HG03095 (cell line): ENCODE measurements at regions not wholly inside any gene's neighbourhood (a gene's known extent, or its start where the extent isn't known, plus 50 kb on each side); places are given as distances from the start of the nearest gene placed in this dataset.

ENCODE experiments used
- ATAC-seq: cut with Tn5 transposase; IDR thresholded peaks from one replicate; pipeline ENCODE4 v1.9.1; 2021; ENCODE audit warnings: moderate library complexity; ENCODE audit not compliant: unreplicated experiment

DNA sequence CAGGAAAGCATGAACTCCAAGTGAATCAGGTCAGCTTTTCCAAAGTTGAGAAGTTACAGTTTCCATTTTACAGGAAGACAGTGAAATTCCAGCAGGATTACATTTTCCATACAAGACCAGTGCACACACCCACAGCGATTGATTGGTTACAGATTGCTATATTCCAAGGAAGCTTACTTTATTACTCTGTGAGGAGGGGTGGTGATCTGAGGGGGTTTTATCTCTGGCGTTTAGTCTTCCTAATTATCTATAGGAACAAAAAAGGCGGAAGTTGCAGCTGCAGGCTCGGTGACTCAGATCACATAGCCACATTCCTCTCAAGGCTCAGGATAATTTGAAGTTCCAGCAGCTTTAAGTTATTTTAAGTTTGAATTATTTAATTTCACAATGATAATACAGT is 450.4 kb upstream of the NMUR2 start:
- ATAC-seq: no peak

DNA sequence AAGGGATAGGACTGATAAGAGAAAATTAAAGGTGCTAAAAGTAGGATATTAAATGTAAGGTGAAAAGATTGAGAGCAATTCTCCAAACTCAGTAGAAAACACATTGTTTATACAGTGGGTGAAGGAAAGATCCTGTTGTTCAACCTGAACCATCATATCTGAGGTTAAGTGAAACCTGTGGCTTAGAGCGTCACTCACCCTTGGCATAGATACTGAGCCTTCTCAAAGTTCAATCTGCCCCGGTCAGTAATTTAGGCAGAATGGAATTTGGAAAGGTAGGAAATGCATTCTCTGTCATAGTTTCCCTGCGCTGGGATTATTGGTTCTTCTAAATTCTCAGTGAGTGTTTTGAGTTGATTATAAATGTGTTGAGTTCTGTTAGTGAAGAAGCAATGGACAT is 456.2 kb upstream of the NMUR2 start:
- ATAC-seq: no peak

DNA sequence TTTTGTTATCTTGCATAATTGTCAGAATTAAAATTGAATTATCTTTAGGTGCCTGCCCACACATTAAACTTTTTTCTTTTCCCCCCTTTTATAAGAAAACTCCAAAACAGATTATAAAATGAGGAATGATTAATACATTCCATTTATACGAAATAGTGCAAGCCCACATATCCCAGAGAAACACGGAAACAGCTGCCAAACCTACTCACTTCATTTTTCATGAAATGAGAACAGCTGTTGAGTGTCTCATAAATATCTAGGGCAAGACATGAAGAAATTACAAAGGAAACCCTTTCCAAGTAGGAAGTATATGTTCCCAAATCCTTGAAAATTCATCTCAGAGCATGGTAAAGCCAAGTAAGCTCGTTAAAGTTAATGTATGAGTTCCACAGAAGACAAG is 459.4 kb upstream of the NMUR2 start:
- no peak for ATAC-seq

DNA sequence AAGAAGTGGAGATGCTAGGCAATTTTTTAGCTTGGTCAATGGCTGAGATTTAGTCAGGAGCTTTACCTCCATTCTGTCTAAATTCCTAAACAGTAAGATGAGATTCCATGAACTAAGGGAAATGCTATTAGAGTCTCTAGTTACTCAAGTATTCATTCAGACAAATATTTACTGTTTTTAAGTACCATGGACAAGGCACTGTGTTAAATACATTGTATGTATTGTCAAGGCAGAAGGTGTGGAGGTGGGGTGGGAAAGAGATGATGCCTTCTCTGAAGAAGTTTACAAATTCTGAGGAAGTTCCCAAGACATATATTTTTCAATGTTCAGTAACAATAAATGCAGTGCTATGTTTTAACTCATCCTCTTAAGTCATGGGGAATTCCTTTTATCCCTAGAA is 459.9 kb upstream of the NMUR2 start:
- ATAC-seq: no peak

DNA sequence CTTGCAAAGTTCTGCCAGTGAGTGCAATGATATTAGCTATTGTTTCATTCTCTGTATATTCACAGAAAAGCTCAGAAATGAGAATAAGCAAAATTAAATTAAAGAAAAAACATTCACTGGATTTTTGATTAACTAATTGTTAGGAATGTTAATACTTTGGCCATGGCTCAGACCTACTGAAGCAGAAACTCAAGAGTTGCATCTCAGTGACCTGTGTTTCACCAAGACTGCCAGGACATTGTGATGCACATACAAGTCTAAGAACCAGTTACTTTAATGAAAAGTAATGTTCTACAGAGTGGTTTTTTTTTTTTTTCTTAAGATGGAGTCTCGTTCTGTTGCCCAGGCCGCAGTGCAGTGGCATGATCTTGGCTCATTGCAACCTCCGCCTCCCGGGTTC is 464.9 kb upstream of the NMUR2 start:
- no peak for ATAC-seq

DNA sequence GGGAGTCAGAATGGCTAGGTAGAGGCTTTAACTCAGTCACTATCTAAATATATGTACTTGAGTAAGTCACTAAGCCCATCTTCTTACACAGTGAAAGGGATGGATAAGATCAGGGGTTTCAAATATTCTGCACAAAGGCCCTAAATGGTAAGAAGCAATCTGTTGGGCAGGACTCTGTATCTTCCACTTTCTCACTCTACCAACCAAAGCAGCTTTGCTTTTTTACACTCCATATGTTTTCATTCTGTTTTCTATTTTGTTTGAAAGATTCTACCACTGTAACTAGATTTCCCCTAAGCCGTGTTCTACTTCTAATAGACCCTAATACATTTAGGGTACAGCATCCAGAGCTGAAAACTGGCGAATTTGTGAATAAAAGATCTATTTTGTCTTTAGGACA is 477.5 kb upstream of the NMUR2 start:
- no peak for ATAC-seq

DNA sequence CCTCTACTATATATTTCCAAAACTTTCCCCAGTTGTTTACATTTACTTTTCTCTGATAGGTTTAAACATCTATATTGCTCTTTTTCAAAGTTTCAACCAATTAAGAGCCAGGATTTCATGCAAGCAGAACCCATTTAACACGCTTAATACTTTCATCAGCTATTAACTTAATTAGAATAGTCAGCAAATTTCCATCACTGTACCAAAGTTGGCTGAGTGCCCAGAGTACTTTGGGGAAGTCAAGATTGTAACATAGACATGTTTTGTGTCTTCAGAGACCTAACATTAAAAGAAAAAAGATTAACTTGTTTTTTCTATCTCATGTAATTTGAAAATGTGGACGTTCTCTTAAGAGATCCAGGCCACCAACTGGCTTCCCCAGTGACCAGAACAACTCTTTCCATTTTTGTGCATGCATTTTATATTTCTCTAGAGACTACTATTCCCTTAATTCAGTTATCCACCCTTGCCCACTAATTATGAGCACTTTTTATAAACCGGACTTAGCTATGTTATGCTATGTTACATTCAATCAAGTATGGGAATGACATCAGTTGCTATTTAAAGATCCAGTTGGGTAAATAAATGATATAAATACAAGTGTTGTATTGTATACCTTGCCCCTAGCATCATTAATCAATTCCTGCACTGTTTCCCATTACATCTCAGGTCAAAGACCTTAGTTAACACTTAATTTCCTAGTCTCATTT is 478.1 kb upstream of the NMUR2 start:
- ATAC-seq: no peak

DNA sequence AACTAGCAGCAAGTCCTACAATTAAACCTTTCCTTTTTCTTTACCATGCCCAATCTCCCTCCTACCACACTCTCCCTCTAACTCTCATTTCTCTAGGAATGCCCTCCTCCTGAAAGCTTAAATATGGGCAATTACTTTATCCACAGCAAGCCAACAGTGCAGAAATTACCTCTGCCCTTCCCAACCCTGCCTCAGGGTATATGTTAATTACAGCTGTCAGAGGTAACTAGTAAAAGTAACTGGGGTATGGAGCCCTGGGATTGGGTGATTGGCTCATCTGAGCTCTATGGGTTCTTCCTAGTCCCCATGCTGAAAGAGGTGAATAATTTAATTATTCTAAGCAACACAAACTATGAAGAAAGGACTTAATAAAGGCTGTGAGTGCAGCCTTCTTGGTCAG is 478.9 kb upstream of the NMUR2 start:
- ATAC-seq: no peak

DNA sequence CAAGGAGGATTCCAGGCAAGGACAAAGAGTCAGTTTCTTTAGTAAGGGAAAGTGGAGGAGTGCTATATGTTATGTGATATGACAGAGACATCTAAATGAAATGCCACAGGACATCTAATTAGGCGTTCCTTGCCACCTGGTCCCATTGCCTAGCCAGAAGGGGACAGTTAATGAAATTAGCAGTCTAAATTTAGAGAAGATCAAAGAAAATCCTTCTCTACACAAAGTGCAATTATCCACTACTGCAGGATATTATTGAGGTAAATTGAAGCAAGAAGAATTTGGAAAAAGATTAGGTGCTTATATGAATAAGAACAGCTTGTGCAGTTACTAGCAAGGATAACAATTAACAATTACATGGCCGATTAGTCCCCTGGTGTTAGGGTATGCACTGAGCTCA is 495.3 kb upstream of the NMUR2 start:
- no peak for ATAC-seq

DNA sequence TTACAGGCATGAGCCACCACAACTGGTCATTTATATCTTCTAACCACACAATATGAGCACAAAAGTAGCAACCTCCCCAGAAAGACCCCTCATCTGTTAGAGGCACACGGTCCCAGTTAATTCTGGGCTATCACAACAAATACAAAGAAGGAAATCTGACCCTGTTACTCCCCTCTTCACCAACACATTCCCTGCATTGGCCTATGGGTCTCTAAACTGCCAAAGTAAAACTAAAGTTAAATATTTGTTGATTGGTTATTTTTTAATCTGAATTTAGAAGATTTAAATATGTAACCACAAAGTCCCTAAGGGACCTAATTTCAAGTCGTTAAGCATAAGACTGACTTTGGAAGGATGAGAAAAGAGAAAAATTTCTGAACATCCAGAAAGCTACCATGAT is 496.7 kb upstream of the NMUR2 start:
- ATAC-seq: no peak

DNA sequence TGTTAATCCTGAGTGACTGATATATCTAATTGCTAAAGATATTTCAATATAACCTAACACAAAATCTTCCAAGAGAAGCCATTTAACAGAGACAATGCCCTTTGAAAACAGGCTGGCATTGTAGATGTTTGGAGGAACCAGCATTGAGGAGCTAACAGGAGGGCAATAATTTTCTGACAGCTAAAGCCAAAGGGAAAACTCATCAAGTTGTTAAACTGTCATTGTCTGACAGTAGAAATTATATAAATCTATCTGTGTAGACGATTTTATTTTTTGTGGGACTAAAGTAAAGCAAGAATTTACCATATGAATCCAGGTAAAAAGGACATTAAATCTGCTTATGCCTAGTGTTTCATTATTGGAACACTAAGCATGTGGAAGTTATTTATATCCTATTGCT is 500.2 kb upstream of the NMUR2 start:
- no peak for ATAC-seq

DNA sequence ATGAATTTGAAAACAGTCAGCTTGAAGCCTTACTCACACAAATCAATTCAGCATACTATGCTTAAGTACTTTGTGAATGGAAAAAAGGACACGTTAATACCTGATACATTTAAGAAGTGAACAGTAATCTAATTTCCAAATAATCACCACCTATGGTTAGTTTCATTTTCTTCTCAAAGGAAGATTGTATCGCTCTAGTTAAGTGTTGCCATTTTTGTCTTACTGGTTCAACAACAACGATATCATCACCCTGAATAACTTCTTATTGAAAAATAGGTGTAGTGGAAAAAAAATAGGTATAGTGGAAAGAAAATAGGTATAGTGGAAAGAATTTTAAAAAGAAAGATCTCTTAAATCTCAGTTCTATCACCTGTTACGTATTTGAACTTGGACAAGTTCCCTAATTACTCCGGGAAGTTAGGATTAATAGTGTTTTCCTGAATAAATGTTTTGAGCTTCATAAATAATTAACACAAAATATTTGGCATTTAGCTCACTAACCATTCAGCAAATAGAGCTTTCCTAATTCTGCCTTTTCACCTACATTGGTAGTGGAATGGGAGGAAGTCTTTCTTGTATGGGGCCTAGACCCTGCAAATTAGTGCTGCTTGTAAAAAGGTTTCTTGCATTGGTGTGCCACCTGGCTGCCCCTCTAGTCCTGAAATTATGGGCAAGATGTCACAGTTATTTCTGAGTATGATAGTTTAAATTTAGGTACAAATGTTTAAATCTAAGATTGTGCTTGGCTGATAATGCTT is 502.6 kb upstream of the NMUR2 start:
- ATAC-seq: no peak

DNA sequence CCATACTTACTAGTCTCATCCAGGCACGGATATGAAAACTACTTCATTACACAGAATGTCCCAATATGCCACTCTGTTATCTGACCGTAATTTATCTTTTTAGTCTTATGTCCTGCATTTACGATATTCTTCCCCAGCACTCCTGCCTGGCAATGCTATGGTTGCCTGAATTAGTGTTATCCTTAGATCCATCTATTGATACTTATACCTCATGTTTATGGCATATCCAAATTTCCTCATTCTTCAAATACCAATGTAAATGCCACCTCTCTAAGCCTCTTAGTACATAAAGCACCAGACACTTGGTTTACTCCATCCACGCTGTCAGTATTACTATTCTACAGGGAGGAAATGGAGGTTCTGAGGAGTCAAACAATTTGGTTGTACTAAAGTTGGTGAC is 507.8 kb upstream of the NMUR2 start:
- ATAC-seq: no peak

DNA sequence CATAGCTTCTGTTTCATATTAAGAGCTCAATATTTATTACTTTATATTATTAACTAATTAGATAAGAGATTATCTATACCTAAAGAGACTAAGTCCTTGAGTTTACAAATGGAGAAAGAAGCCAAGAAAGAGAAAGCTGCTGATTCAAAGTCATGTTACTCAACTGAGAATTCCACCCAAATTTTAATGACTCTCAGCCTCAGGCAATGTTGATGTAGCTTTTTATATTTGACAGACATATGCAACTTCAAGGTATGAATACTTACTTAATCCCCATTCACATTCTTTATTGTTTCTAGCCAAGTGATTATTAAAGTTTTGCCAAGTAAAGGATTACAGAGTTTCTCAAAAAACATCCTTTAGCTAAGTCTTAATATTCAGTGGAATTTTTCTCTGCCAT is 527.5 kb upstream of the NMUR2 start:
- ATAC-seq: no peak

DNA sequence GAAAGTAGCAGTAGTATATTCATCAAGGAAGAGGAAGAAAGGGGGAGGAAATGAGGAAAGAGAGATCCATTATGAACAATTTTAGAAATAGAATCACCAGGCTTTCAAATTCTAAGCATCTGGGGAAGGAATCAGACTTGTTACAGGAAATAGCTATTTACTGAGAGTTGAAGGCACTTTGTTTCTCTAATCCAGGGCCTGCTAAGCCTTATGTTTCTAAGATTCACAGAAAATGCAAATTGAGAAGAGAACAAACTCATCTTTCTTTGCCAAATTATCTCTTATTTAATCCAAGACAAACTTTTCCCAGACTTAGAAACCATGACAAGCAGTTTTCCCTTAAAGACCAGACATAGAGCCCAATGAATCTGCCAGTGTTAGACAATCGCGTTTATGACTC is 528.0 kb upstream of the NMUR2 start:
- ATAC-seq: no peak

DNA sequence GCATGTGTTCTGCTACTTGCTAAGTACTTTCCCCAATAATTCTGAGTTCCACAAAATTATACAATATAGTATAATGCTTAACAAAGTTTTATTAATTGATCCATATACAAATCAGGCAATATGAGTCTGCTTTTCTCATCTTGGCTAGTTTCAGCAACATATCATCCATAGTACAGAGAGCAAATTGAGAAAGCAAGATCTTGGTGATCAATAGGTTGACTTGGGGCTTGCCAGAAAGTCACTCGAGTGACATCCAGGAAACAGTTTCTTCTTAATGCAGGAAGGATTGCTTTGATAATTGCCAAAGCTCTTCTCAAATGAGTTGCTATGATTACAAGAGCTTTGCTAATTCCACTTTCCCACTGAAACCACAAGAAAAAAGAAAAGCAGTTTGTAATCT is 533.6 kb upstream of the NMUR2 start:
- no peak for ATAC-seq

DNA sequence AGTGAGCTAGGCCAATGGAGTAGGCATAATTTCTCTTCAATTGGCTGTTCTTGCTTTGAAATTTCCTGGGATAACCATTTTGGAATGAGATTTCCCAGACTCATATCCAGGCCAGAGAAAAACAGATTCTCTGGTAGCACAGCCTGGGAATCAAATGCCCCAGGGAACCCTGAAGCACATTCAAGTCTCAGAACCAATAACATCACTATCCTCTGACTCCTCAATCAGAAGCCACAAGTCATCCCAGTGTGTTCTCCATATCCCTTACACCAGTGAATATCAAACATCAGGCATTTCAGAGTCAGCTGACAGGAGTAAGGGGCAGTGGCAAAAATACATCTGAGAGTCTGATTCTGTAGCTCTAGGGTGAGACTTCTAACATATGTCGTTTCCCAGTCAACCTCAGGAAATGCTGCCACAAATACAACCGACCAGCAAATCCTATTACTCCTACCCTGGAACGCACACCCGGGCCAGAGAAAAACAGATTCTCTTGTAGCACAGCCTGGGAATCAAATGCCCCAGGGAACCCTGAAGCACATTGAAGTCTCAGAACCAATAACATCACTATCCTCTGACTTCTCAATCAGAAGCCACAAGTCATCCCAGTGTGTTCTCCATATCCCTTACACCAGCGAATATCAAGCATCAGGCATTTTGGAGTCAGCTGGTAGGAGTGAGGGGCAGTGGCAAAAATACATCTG is 537.7 kb upstream of the NMUR2 start:
- no peak for ATAC-seq

DNA sequence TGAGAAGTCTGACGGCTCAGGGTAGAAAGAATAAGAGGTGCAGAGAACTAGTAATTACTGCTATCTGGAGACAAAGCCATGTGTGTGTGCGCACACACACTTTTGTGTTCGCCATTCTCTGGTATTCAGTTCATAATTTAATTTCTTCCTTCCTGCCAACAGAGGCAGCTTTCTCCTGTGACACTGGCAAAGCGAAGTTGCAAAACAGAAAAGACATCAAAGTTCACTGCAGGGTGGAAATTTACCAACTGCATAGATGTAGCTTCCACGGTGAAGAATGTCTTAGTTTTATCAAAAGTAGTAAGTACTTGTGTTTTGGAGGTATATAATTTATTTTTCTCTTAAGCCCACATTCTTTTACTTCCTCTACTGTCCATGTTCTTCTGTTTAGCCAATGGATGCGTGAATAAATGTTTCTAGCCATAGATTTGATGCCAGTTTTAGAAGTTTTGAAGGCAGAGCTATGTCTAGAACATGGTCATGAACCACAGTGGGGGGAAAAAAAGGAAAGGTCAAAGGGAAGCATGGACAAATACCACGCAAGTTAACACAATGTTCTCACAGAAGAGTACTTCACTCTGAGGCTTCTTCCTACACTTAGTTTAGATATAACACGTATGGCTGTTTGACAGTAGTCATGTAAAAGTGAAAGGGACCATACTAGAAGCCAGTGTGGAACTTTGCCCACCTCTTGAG is 536.5 kb upstream of the GRIA1 start:
- ATAC-seq: no peak

DNA sequence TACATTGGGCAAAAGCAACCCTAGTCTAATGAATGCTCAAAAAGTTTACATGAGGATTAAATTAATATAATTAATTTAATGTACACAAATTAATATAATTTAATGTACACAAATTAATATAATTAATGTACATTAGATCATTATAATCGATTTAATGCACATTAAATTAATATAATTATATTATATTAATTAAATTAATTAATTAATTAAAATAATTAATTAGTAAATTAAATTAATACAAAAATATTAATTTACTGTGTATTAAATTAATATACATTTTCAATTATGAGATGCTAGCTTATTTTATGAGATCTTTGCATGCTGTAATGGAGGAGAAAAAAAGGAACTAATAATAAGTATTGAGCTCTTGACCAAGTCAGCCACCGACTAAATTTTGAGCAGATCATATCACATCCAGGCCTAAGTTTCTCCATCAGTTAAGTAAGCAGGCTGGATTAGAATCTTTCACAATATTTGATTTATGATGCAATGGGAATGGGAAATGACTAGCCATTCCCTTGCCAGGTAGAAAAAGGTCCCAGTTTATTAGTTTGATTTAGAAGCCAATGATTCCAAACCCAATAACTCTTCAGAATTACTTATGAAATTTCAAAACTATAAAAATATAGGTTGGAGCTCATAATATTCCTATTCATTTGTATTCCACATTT is 533.4 kb upstream of the GRIA1 start:
- ATAC-seq: no peak

DNA sequence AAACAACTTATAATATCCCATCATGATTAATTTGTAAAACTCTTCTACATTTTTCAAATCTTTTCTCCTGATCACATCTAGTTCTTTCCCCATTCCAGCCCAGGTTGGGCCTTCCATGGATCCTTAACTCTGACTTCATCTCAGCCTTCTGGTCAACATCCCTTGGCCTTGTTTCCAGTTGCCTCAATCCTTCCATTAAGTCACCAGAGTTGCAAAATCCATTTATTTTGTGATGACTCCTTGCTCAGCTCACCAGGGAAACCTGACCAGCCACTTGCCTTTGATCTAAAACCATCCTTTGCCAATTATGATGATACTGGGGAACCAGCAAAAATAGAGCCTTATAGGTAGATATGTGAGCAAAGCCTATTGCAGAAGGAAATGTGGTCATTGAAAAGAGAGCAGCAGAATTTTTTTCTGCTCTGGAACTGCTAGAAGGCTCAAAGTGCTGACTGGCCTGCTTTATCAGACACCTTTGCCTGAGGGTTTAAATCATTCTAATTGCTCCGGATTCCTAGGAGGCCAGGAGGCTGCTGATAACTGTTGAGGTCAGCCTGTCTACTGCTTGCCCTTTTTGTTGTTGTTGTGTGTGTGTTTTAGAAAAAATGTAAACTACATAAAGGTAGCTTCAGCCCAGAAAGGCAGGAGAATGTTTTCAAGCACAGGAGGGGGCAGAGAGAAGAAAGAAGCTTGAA is 512.2 kb upstream of the GRIA1 start:
- no peak for ATAC-seq
